ENCODE measurements at regions not wholly inside any gene's neighbourhood (a gene's known extent, or its start where the extent isn't known, plus 50 kb on each side); places are given as distances from the start of the nearest gene placed in this dataset.

- Histone ChIP-seq H3K9me3 (no peaks in the 10 kb centered on the region), H3K27me3 (no peaks in the 10 kb centered on the region), H3K27ac (no peak overlapping the region), H3K36me3 (no peaks in the 10 kb centered on the region), H3K4me1 (no peaks in the 10 kb centered on the region), H3K4me3 (no peak overlapping the region)
- no peak for DNase-seq (ENCODE audit: low spot score in 2 of 2)
- TF ChIP-seq POLR2A (IDR thresholded peaks at IDR 0.05) (no peak), CTCF (IDR thresholded peaks at IDR 0.05) (no peak), EP300 (IDR thresholded peaks at IDR 0.05) (no peak)
- 88 to 93% methylated on average over 4 of the region's 4 CpGs for WGBS, 2 donors
These were observed 506.0 kb downstream of the GBE1 start for GRCh38 chr3:81255463-81255862.

- 92 to 97% methylated on average over 2 of the region's 2 CpGs for WGBS, 2 donors
- no peak for DNase-seq (ENCODE audit: low spot score in 2 of 2)
- no peak for TF ChIP-seq CTCF (IDR thresholded peaks at IDR 0.05)
- TF ChIP-seq EP300 (IDR thresholded peaks at IDR 0.05) = no peak
- TF ChIP-seq POLR2A (IDR thresholded peaks at IDR 0.05) = no peak
- H3K27me3 ChIP-seq = no peaks in the 10 kb centered on the region
- H3K27ac ChIP-seq = no peak overlapping the region
- no peaks in the 10 kb centered on the region for H3K36me3 ChIP-seq
- H3K4me3 ChIP-seq = no peak overlapping the region
- H3K4me1 ChIP-seq = no peaks in the 10 kb centered on the region
- no peaks in the 10 kb centered on the region for H3K9me3 ChIP-seq
These were observed 510.3 kb downstream of the GBE1 start for GRCh38 chr3:81251096-81251495.

- Histone ChIP-seq H3K36me3 (no peaks in the 10 kb centered on the region), H3K4me1 (peaks cover 0 to 6% (median 0%) of the 10 kb centered on the region in 4 donors), H3K27ac (no peak overlapping the region), H3K27me3 (no peaks in the 10 kb centered on the region), H3K4me3 (no peak overlapping the region), H3K9me3 (no peaks in the 10 kb centered on the region)
- TF ChIP-seq CTCF (IDR thresholded peaks at IDR 0.05) = no peak
- 62 to 74% methylated on average over 1 of the region's 1 CpG for WGBS, 2 donors
- DNase-seq (ENCODE audit: low spot score in 2 of 2) = no peak
These were observed 511.9 kb downstream of the GBE1 start for GRCh38 chr3:81249540-81250029.

GRCh38 chr3:81245501-81245900 is 515.9 kb downstream of the GBE1 start:
- no peak for TF ChIP-seq POLR2A (IDR thresholded peaks at IDR 0.05)
- TF ChIP-seq EP300 (IDR thresholded peaks at IDR 0.05) = no peak
- no peak for TF ChIP-seq CTCF (IDR thresholded peaks at IDR 0.05)
- Histone ChIP-seq H3K36me3 (no peaks in the 10 kb centered on the region), H3K4me3 (no peak overlapping the region), H3K27ac (no peak overlapping the region), H3K4me1 (peaks cover 0 to 12% (median 0%) of the 10 kb centered on the region in 4 donors), H3K27me3 (no peaks in the 10 kb centered on the region), H3K9me3 (no peaks in the 10 kb centered on the region)
- no peak for DNase-seq (ENCODE audit: low spot score in 2 of 2)
- WGBS, 2 donors = 32 to 35% methylated on average over 3 of the region's 3 CpGs

GRCh38 chr3:81245043-81245442 is 516.4 kb downstream of the GBE1 start:
- no peak for DNase-seq (ENCODE audit: low spot score in 2 of 2)
- Histone ChIP-seq H3K27ac (no peak overlapping the region), H3K9me3 (no peaks in the 10 kb centered on the region), H3K36me3 (no peaks in the 10 kb centered on the region), H3K4me1 (peaks cover 0 to 12% (median 0%) of the 10 kb centered on the region in 4 donors), H3K4me3 (no peak overlapping the region), H3K27me3 (no peaks in the 10 kb centered on the region)
- no peak for TF ChIP-seq POLR2A (IDR thresholded peaks at IDR 0.05)
- no peak for TF ChIP-seq CTCF (IDR thresholded peaks at IDR 0.05)
- TF ChIP-seq EP300 (IDR thresholded peaks at IDR 0.05) = no peak
- WGBS, 2 donors = 38 to 48% methylated on average over 2 of the region's 2 CpGs

All from tibial nerve (tissue), 4 donors.